ENCODE measurements at regions not wholly inside any gene's neighbourhood (a gene's known extent, or its start where the extent isn't known, plus 50 kb on each side); places are given as distances from the start of the nearest gene placed in this dataset.

GRCh38 chr6:26311385-26312095, 53.5 kb upstream of the BTN3A2 start:
- peak in 22 of 42 donors; percentile 23 to 78 (median 48) for DNase-seq
- intact Hi-C loops (cut with DNase I), result loop anchor here (10.0 kb wide), 1 partner anchor 223 kb away; the partner anchor contains the start of gene HMGN4

GRCh38 chr6:26312096-26312463, 52.9 kb upstream of the BTN3A2 start:
- intact Hi-C loops (cut with DNase I), result loop anchor here (10.0 kb wide), 1 partner anchor 223 kb away; the partner anchor contains the start of gene HMGN4
- no peak for DNase-seq

- intact Hi-C loops (cut with DNase I), result loop anchor here (10.0 kb wide), 1 partner anchor 222 kb away; the partner anchor contains the start of gene HMGN4
- DNase-seq, result peak; percentile 63 to 94 (median 83)
These were observed 52.2 kb upstream of the BTN3A2 start for GRCh38 chr6:26312501-26313397.

Data from head of caudate nucleus (tissue), 42 donors.